Activated CD8-positive, alpha-beta T cell treated with anti-CD3 and anti-CD28 coated beads, Interleukin-2, amount 10 ng/mL, durations not matched to agents 7 days and 5 days (primary cell): ENCODE measurements at regions not wholly inside any gene's neighbourhood (a gene's known extent, or its start where the extent isn't known, plus 50 kb on each side); places are given as distances from the start of the nearest gene placed in this dataset.

ENCODE experiments used
- ATAC-seq: fragments of 150-1000 bp; cut with Tn5 transposase; one replicate; pipeline ENCODE4 v1.10.0; 2021; ENCODE audit warnings: moderate library complexity
- CTCF ChIA-PET: fragments of 350-600 bp; sonication (Branson Sonifier 250); formaldehyde crosslinking; loops from one replicate; lab custom pipeline; 2021; ENCODE audit warnings: antibody characterized with exemption; lab: Charles Lee
- POLR2A ChIA-PET: fragments of 350-600 bp; sonication (Branson Sonifier 250); formaldehyde crosslinking; loops from one replicate; lab custom pipeline; 2021; ENCODE audit warnings: antibody characterized with exemption; lab: Charles Lee
- DNase-seq: peaks from one replicate; pipeline ENCODE4 v3.0.0-alpha.2; 2020
- H3K27ac Mint-ChIP-seq: one replicate; pipeline ENCODE4 v1.8.0; 2021; ENCODE audit warnings: mild to moderate bottlenecking, mixed read lengths
- H3K27me3 Mint-ChIP-seq: one replicate; pipeline ENCODE4 v1.8.0; 2021; ENCODE audit warnings: low read depth, mixed read lengths
- H3K36me3 Mint-ChIP-seq: one replicate; pipeline ENCODE4 v1.8.0; 2021; ENCODE audit warnings: low read depth, mixed read lengths
- H3K4me1 Mint-ChIP-seq: one replicate; pipeline ENCODE4 v1.8.0; 2021; ENCODE audit warnings: low read depth, mixed read lengths
- H3K4me3 Mint-ChIP-seq: one replicate; pipeline ENCODE4 v1.8.0; 2021; ENCODE audit warnings: mild to moderate bottlenecking, mixed read lengths
- H3K9me3 Mint-ChIP-seq: one replicate; pipeline ENCODE4 v1.8.0; 2022; ENCODE audit warnings: mixed read lengths; ENCODE audit not compliant: insufficient read depth

- ChIA-PET CTCF (no interaction called here), POLR2A (no interaction called here)
- no peak overlapping the region for H3K4me3 Mint-ChIP-seq
- peaks cover 10% of the 10 kb centered on the region for H3K27me3 Mint-ChIP-seq
- H3K36me3 Mint-ChIP-seq: no peaks in the 10 kb centered on the region
- no peak overlapping the region for H3K27ac Mint-ChIP-seq
- no peaks in the 10 kb centered on the region for H3K4me1 Mint-ChIP-seq
- no peak for DNase-seq
- no peak for ATAC-seq
- no peaks in the 10 kb centered on the region for H3K9me3 Mint-ChIP-seq
These were observed 50.6 kb upstream of the JAZF1 start for GRCh38 chr7:28231176-28231575.

- Mint-ChIP-seq H3K27ac (no peak overlapping the region), H3K4me3 (no peak overlapping the region), H3K4me1 (peaks cover 9% of the 10 kb centered on the region), H3K9me3 (no peaks in the 10 kb centered on the region), H3K27me3 (peaks cover 13% of the 10 kb centered on the region), H3K36me3 (no peaks in the 10 kb centered on the region)
- POLR2A ChIA-PET: interaction anchor here (1.2 kb wide), 1 partner anchor 57 kb away, joined by 3 read pairs; no protein-coding TSS in a partner anchor
- CTCF ChIA-PET: no interaction called here
- DNase-seq: no peak
- ATAC-seq: no peak
These were observed 56.0 kb upstream of the JAZF1 start for GRCh38 chr7:28236560-28236959.

GRCh38 chr7:28237363-28237762 is 56.8 kb upstream of the JAZF1 start:
- Mint-ChIP-seq H3K9me3 (no peaks in the 10 kb centered on the region), H3K27ac (no peak overlapping the region), H3K36me3 (no peaks in the 10 kb centered on the region), H3K4me3 (no peak overlapping the region), H3K4me1 (peaks cover 9% of the 10 kb centered on the region), H3K27me3 (peaks cover 13% of the 10 kb centered on the region)
- ATAC-seq (no peak), DNase-seq (no peak)
- ChIA-PET CTCF (no interaction called here), POLR2A (interaction anchor here (1.2 kb wide), 1 partner anchor 58 kb away, joined by 3 read pairs; no protein-coding TSS in a partner anchor)

- POLR2A ChIA-PET: no interaction called here
- H3K4me1 Mint-ChIP-seq: peaks cover 9% of the 10 kb centered on the region
- DNase-seq: no peak
- no peaks in the 10 kb centered on the region for H3K9me3 Mint-ChIP-seq
- H3K27ac Mint-ChIP-seq: no peak overlapping the region
- ATAC-seq: no peak
- no peaks in the 10 kb centered on the region for H3K36me3 Mint-ChIP-seq
- H3K27me3 Mint-ChIP-seq: peaks cover 20% of the 10 kb centered on the region
- CTCF ChIA-PET: no interaction called here
- H3K4me3 Mint-ChIP-seq: no peak overlapping the region
These were observed 59.2 kb upstream of the JAZF1 start for GRCh38 chr7:28239823-28240204.

- peaks cover 17% of the 10 kb centered on the region for H3K27me3 Mint-ChIP-seq
- ChIA-PET POLR2A (no interaction called here), CTCF (no interaction called here)
- DNase-seq (no peak), ATAC-seq (no peak)
- H3K4me3 Mint-ChIP-seq: no peak overlapping the region
- no peak overlapping the region for H3K27ac Mint-ChIP-seq
- no peaks in the 10 kb centered on the region for H3K36me3 Mint-ChIP-seq
- peaks cover 9% of the 10 kb centered on the region for H3K4me1 Mint-ChIP-seq
- no peaks in the 10 kb centered on the region for H3K9me3 Mint-ChIP-seq
These were observed 59.9 kb upstream of the JAZF1 start for GRCh38 chr7:28240481-28240880.

GRCh38 chr7:28243861-28244260 is 63.3 kb upstream of the JAZF1 start:
- DNase-seq (no peak), ATAC-seq (no peak)
- H3K36me3 Mint-ChIP-seq: no peaks in the 10 kb centered on the region
- POLR2A ChIA-PET: no interaction called here
- H3K27ac Mint-ChIP-seq: no peak overlapping the region
- peaks cover 9% of the 10 kb centered on the region for H3K4me1 Mint-ChIP-seq
- H3K4me3 Mint-ChIP-seq: no peak overlapping the region
- peaks cover 17% of the 10 kb centered on the region for H3K27me3 Mint-ChIP-seq
- CTCF ChIA-PET: no interaction called here
- no peaks in the 10 kb centered on the region for H3K9me3 Mint-ChIP-seq

- ChIA-PET POLR2A (no interaction called here), CTCF (no interaction called here)
- Mint-ChIP-seq H3K27me3 (peaks cover 21% of the 10 kb centered on the region), H3K9me3 (no peaks in the 10 kb centered on the region), H3K4me1 (no peaks in the 10 kb centered on the region), H3K4me3 (no peak overlapping the region), H3K36me3 (no peaks in the 10 kb centered on the region), H3K27ac (no peak overlapping the region)
- no peak for DNase-seq
- no peak for ATAC-seq
These were observed 64.7 kb upstream of the JAZF1 start for GRCh38 chr7:28245123-28245878.

GRCh38 chr7:28246921-28247461 is 66.4 kb upstream of the JAZF1 start:
- ChIA-PET POLR2A (no interaction called here), CTCF (no interaction called here)
- Mint-ChIP-seq H3K36me3 (no peaks in the 10 kb centered on the region), H3K4me3 (no peak overlapping the region), H3K4me1 (no peaks in the 10 kb centered on the region), H3K9me3 (no peaks in the 10 kb centered on the region), H3K27ac (no peak overlapping the region), H3K27me3 (peaks cover 21% of the 10 kb centered on the region)
- ATAC-seq (no peak), DNase-seq (no peak)

GRCh38 chr7:28258240-28258639 is 77.6 kb upstream of the JAZF1 start:
- no peak overlapping the region for H3K4me3 Mint-ChIP-seq

GRCh38 chr7:28260969-28261368 is 80.4 kb upstream of the JAZF1 start:
- no peaks in the 10 kb centered on the region for H3K9me3 Mint-ChIP-seq
- no peak overlapping the region for H3K4me3 Mint-ChIP-seq
- ChIA-PET CTCF (no interaction called here), POLR2A (no interaction called here)
- DNase-seq (no peak), ATAC-seq (no peak)
- H3K27ac Mint-ChIP-seq: no peak overlapping the region
- H3K4me1 Mint-ChIP-seq: no peaks in the 10 kb centered on the region
- H3K36me3 Mint-ChIP-seq: no peaks in the 10 kb centered on the region
- peaks cover 16% of the 10 kb centered on the region for H3K27me3 Mint-ChIP-seq

More at GRCh38 chr7:28258240-28258639, 77.6 kb upstream of the JAZF1 start:
- H3K27me3 Mint-ChIP-seq: peaks cover 14% of the 10 kb centered on the region
- no peaks in the 10 kb centered on the region for H3K4me1 Mint-ChIP-seq
- H3K36me3 Mint-ChIP-seq: no peaks in the 10 kb centered on the region
- POLR2A ChIA-PET: no interaction called here
- H3K9me3 Mint-ChIP-seq: no peaks in the 10 kb centered on the region
- ATAC-seq (no peak), DNase-seq (no peak)
- CTCF ChIA-PET: no interaction called here
- H3K27ac Mint-ChIP-seq: no peak overlapping the region

GRCh38 chr7:28263622-28264271 is 83.2 kb upstream of the JAZF1 start:
- Mint-ChIP-seq H3K9me3 (no peaks in the 10 kb centered on the region), H3K27ac (no peak overlapping the region), H3K36me3 (no peaks in the 10 kb centered on the region), H3K4me1 (no peaks in the 10 kb centered on the region), H3K4me3 (no peak overlapping the region), H3K27me3 (peaks cover 15% of the 10 kb centered on the region)
- DNase-seq: no peak
- ChIA-PET POLR2A (no interaction called here), CTCF (no interaction called here)
- no peak for ATAC-seq

- ATAC-seq: no peak
- CTCF ChIA-PET: interaction anchor here (1.3 kb wide), 1 partner anchor 30 kb away, joined by 4 read pairs; no protein-coding TSS in a partner anchor
- H3K36me3 Mint-ChIP-seq: no peaks in the 10 kb centered on the region
These were observed 85.8 kb upstream of the JAZF1 start for GRCh38 chr7:28266402-28266801.

More at GRCh38 chr7:28266402-28266801, 85.8 kb upstream of the JAZF1 start:
- no peaks in the 10 kb centered on the region for H3K9me3 Mint-ChIP-seq
- no peak overlapping the region for H3K4me3 Mint-ChIP-seq
- DNase-seq: no peak
- POLR2A ChIA-PET: no interaction called here
- H3K27ac Mint-ChIP-seq: no peak overlapping the region
- H3K27me3 Mint-ChIP-seq: peaks cover 23% of the 10 kb centered on the region
- H3K4me1 Mint-ChIP-seq: no peaks in the 10 kb centered on the region
